Mesenchymal stem cell (in vitro differentiated cells and primary cell): ENCODE measurements at regions not wholly inside any gene's neighbourhood (a gene's known extent, or its start where the extent isn't known, plus 50 kb on each side); places are given as distances from the start of the nearest gene placed in this dataset.

ENCODE experiments used
- DNase-seq: peaks from one replicate; pipeline ENCODE4 v3.0.0-alpha.2; 2013
- H2AFZ ChIP-seq: one replicate; pipeline ENCODE4 v1.6.1; 2013; ENCODE audit warnings: low read depth, mild to moderate bottlenecking, control low read depth, inconsistent platforms, low read length, moderate library complexity
- H2AK5ac ChIP-seq: 2 replicates; pipeline ENCODE4 v1.6.1; 2013; ENCODE audit warnings: low read length, moderate library complexity, mild to moderate bottlenecking, inconsistent platforms; ENCODE audit not compliant: severe bottlenecking
- H2BK120ac ChIP-seq: one replicate; pipeline ENCODE4 v1.6.1; 2013; ENCODE audit warnings: low read depth, mild to moderate bottlenecking, inconsistent platforms, low read length, moderate library complexity
- H2BK12ac ChIP-seq, 2 experiments: one replicate each; pipeline ENCODE4 v1.6.1; 2013; ENCODE audit warnings: inconsistent platforms in 2 of 2, low read length in 2 of 2, mild to moderate bottlenecking in 2 of 2, moderate library complexity in 2 of 2, control low read depth in 1 of 2
- H2BK15ac ChIP-seq: one replicate; pipeline ENCODE4 v1.6.1; 2013; ENCODE audit warnings: mild to moderate bottlenecking, low read depth, inconsistent platforms; ENCODE audit not compliant: poor library complexity, severe bottlenecking
- H2BK5ac ChIP-seq: 2 replicates; pipeline ENCODE4 v1.6.1; 2013; ENCODE audit warnings: low read depth, mild to moderate bottlenecking, low read length, control low read depth, inconsistent platforms; ENCODE audit not compliant: poor library complexity, severe bottlenecking
- H3K14ac ChIP-seq, 2 experiments: one replicate each; pipeline ENCODE4 v1.6.1; 2013; ENCODE audit warnings: inconsistent platforms in 2 of 2, low read length in 2 of 2, control low read depth in 1 of 2, mild to moderate bottlenecking in 1 of 2, moderate library complexity in 1 of 2
- H3K18ac ChIP-seq, 2 experiments: one replicate each; pipeline ENCODE4 v1.6.1; 2013; ENCODE audit warnings: inconsistent platforms in 2 of 2, low read length in 2 of 2, control low read depth in 1 of 2, low read depth in 1 of 2, mild to moderate bottlenecking in 1 of 2
- H3K23ac ChIP-seq, 2 experiments: one replicate each; pipeline ENCODE4 v1.6.1; 2013; ENCODE audit warnings: inconsistent platforms in 2 of 2, low read length in 2 of 2, mild to moderate bottlenecking in 2 of 2, moderate library complexity in 2 of 2, control low read depth in 1 of 2
- H3K27ac ChIP-seq: 2 replicates; pipeline ENCODE4 v1.5.1; 2013; ENCODE audit warnings: mild to moderate bottlenecking, moderate library complexity, low read length, control low read depth, inconsistent platforms; ENCODE audit not compliant: poor library complexity, severe bottlenecking
- H3K27me3 ChIP-seq, 2 experiments: 2 replicates each; pipeline versions ENCODE4 v1.6.1 to v1.7.0; 2013; ENCODE audit warnings: low read length in 2 of 2, mild to moderate bottlenecking in 2 of 2, moderate library complexity in 2 of 2, control low read depth in 1 of 2, inconsistent platforms in 1 of 2; ENCODE audit not compliant: control insufficient read depth in 1 of 2, insufficient read depth in 1 of 2
- H3K36me3 ChIP-seq, 2 experiments: 2 replicates each; pipeline versions ENCODE4 v1.6.1 to v1.7.0; 2013; ENCODE audit warnings: low read length in 2 of 2, control low read depth in 1 of 2, inconsistent platforms in 1 of 2, low read depth in 1 of 2, mild to moderate bottlenecking in 1 of 2; ENCODE audit not compliant: insufficient read depth in 2 of 2, control insufficient read depth in 1 of 2
- H3K4ac ChIP-seq, 2 experiments: one replicate each; pipeline ENCODE4 v1.6.1; 2013; ENCODE audit warnings: inconsistent platforms in 2 of 2, low read length in 2 of 2, mild to moderate bottlenecking in 2 of 2, moderate library complexity in 2 of 2, control low read depth in 1 of 2, low read depth in 1 of 2
- H3K4me1 ChIP-seq: 2 replicates; pipeline ENCODE4 v1.6.1; 2013; ENCODE audit warnings: low read depth, low read length, control low read depth; ENCODE audit not compliant: control insufficient read depth, insufficient read depth
- H3K4me2 ChIP-seq: 2 replicates; pipeline ENCODE4 v1.6.1; 2013; ENCODE audit warnings: low read length, mild to moderate bottlenecking, inconsistent platforms; ENCODE audit not compliant: poor library complexity, severe bottlenecking
- H3K4me3 ChIP-seq, 2 experiments: 2 replicates each; pipeline versions ENCODE4 v1.5.1 to v1.7.0; 2013; ENCODE audit warnings: low read length in 2 of 2, mild to moderate bottlenecking in 2 of 2, control low read depth in 1 of 2, low read depth in 1 of 2; ENCODE audit not compliant: insufficient read depth in 1 of 2
- H3K79me1 ChIP-seq: replicated peaks from 2 replicates; pipeline ENCODE4 v1.6.1; 2013; ENCODE audit warnings: mild to moderate bottlenecking, control low read depth, low read length, inconsistent platforms; ENCODE audit not compliant: poor library complexity, severe bottlenecking
- H3K9ac ChIP-seq: 2 replicates; pipeline ENCODE4 v1.7.0; 2013; ENCODE audit warnings: mild to moderate bottlenecking, low read length, moderate library complexity
- H3K9me3 ChIP-seq: 2 replicates; pipeline ENCODE4 v1.7.0; 2013; ENCODE audit warnings: mild to moderate bottlenecking, low read length; ENCODE audit not compliant: control insufficient read depth
- H4K8ac ChIP-seq: one replicate; pipeline ENCODE4 v1.6.1; 2013; ENCODE audit warnings: inconsistent platforms, mild to moderate bottlenecking, low read length, moderate library complexity
- H4K91ac ChIP-seq: one replicate; pipeline ENCODE4 v1.6.1; 2013; ENCODE audit warnings: mild to moderate bottlenecking, low read length, inconsistent platforms
- whole genome bisulfite sequencing: methylation state at CpG from one replicate; pipeline ENCODE4 v1.1.7; 2013; ENCODE audit warnings: mixed read lengths; 5-methylcytosine and 5-hydroxymethylcytosine counted together

GRCh38 chr18:28794459-28795245 is 617.7 kb upstream of the CDH2 start:
- H3K18ac ChIP-seq: no peak overlapping the region
- no peak overlapping the region for H3K4me2 ChIP-seq
- H3K27me3 ChIP-seq: no peaks in the 10 kb centered on the region
- no peak overlapping the region for H4K8ac ChIP-seq
- no peaks in the 10 kb centered on the region for H3K9me3 ChIP-seq
- H2BK12ac ChIP-seq: no peak overlapping the region
- H3K36me3 ChIP-seq: no peaks in the 10 kb centered on the region
- WGBS: 45% methylated on average over 3 of the region's 5 CpGs
- no peak overlapping the region for H3K4me3 ChIP-seq
- H2AFZ ChIP-seq: no peak overlapping the region
- no peak overlapping the region for H3K23ac ChIP-seq
- H2BK120ac ChIP-seq: no peak overlapping the region
- no peak overlapping the region for H4K91ac ChIP-seq
- H3K9ac ChIP-seq: no peak overlapping the region
- H3K79me1 ChIP-seq: no peaks in the 10 kb centered on the region
- H2AK5ac ChIP-seq: no peak overlapping the region
- H3K14ac ChIP-seq: no peak overlapping the region
- no peak overlapping the region for H3K4ac ChIP-seq
- H3K4me1 ChIP-seq: no peaks in the 10 kb centered on the region
- no peak for DNase-seq
- no peak overlapping the region for H3K27ac ChIP-seq
- no peak overlapping the region for H2BK5ac ChIP-seq
- H2BK15ac ChIP-seq: no peak overlapping the region

DNA sequence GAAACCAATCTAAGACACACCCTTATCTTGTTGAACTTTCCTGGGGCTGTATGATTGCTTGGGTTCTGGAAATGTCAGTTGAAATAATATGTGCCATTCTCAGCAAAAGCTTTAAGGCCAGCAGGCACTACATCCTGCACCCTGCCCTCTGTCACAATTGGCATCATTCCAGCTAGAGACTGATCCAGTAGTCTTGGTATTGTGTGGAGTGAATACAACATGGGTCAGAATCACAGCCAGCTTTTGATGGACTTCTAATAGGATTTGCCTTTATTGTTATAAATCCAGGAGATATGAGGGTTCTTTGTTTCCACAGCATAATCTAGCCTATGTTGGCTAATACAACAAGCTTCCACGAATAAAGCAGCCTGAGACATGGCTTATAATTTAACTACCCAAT is 617.0 kb upstream of the CDH2 start:
- Histone ChIP-seq H2BK5ac (no peak overlapping the region), H3K79me1 (no peaks in the 10 kb centered on the region), H4K8ac (peak overlapping the region; percentile 62), H3K4me1 (no peaks in the 10 kb centered on the region), H3K4me3 (no peak overlapping the region), H2BK15ac (no peak overlapping the region), H3K14ac (no peak overlapping the region), H3K9ac (no peak overlapping the region), H3K27ac (no peak overlapping the region), H3K27me3 (no peaks in the 10 kb centered on the region), H4K91ac (no peak overlapping the region), H2BK12ac (no peak overlapping the region), H3K18ac (no peak overlapping the region), H2BK120ac (no peak overlapping the region), H2AK5ac (no peak overlapping the region), H3K36me3 (no peaks in the 10 kb centered on the region), H2AFZ (no peak overlapping the region), H3K9me3 (no peaks in the 10 kb centered on the region), H3K4me2 (no peak overlapping the region), H3K4ac (peak overlapping the region in 1 of 2 experiments; percentile 35), H3K23ac (no peak overlapping the region)
- DNase-seq: no peak
- 100% methylated on average over 1 of the region's 1 CpG for WGBS

GRCh38 chr18:28792404-28793086 is 615.6 kb upstream of the CDH2 start:
- Histone ChIP-seq H3K4ac (no peak overlapping the region), H2BK12ac (no peak overlapping the region), H2BK15ac (no peak overlapping the region), H3K14ac (no peak overlapping the region), H3K9me3 (no peaks in the 10 kb centered on the region), H2BK5ac (no peak overlapping the region), H3K36me3 (no peaks in the 10 kb centered on the region), H2AFZ (no peak overlapping the region), H3K23ac (no peak overlapping the region), H4K8ac (no peak overlapping the region), H2AK5ac (no peak overlapping the region), H3K27ac (no peak overlapping the region), H3K4me2 (no peak overlapping the region), H3K79me1 (no peaks in the 10 kb centered on the region), H3K27me3 (no peaks in the 10 kb centered on the region), H3K4me1 (no peaks in the 10 kb centered on the region), H3K4me3 (no peak overlapping the region), H4K91ac (no peak overlapping the region), H3K9ac (no peak overlapping the region), H3K18ac (no peak overlapping the region), H2BK120ac (no peak overlapping the region)
- no peak for DNase-seq
- WGBS: 100% methylated on average over 2 of the region's 4 CpGs

DNA sequence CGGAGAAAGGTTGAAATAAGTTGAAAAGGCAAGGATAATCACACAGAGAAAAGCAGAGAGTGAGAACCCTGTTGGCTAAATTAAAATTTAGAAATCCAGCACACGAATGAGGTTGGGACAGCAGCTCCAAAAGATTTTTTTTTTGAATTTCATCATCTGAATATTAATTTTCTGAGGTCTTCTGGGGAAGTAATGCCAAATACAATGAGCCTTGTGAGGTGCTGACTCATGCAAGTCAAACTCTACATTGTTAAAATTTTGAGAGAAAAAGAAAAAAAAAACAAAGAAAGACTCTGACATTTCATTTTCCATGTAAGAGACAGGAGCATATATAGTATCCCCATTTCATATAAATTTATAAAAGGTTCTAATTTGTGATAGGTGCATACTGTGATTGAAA is 614.2 kb upstream of the CDH2 start:
- WGBS: 91% methylated on average over 1 of the region's 2 CpGs
- Histone ChIP-seq H3K23ac (no peak overlapping the region), H3K9ac (peak overlapping the region; percentile 11), H4K91ac (no peak overlapping the region), H3K27me3 (no peaks in the 10 kb centered on the region), H3K14ac (no peak overlapping the region), H3K4ac (no peak overlapping the region), H3K79me1 (no peaks in the 10 kb centered on the region), H3K27ac (no peak overlapping the region), H4K8ac (no peak overlapping the region), H2BK5ac (no peak overlapping the region), H2BK15ac (no peak overlapping the region), H3K4me2 (no peak overlapping the region), H3K4me3 (no peak overlapping the region), H2AK5ac (no peak overlapping the region), H2AFZ (no peak overlapping the region), H3K18ac (no peak overlapping the region), H3K36me3 (no peaks in the 10 kb centered on the region), H3K4me1 (no peaks in the 10 kb centered on the region), H2BK120ac (no peak overlapping the region), H2BK12ac (no peak overlapping the region), H3K9me3 (no peaks in the 10 kb centered on the region)
- DNase-seq: no peak
